AG09319 (cell line): ENCODE measurements at regions not wholly inside any gene's neighbourhood (a gene's known extent, or its start where the extent isn't known, plus 50 kb on each side); places are given as distances from the start of the nearest gene placed in this dataset.

Source experiments
- DNase-seq: peaks from one replicate; pipeline ENCODE4 v3.0.0-alpha.2; 2010; ENCODE audit warnings: low read depth; ENCODE audit errors: extremely low read depth
- TF ChIP-seq, protein P1 (sequence below): IDR thresholded peaks from 2 replicates; pipeline ENCODE4 v1.5.1; 2011; ENCODE audit warnings: low read depth, mild to moderate bottlenecking, inconsistent platforms, low read length, moderate library complexity

- no peak for DNase-seq
- TF ChIP-seq, protein P1, sequence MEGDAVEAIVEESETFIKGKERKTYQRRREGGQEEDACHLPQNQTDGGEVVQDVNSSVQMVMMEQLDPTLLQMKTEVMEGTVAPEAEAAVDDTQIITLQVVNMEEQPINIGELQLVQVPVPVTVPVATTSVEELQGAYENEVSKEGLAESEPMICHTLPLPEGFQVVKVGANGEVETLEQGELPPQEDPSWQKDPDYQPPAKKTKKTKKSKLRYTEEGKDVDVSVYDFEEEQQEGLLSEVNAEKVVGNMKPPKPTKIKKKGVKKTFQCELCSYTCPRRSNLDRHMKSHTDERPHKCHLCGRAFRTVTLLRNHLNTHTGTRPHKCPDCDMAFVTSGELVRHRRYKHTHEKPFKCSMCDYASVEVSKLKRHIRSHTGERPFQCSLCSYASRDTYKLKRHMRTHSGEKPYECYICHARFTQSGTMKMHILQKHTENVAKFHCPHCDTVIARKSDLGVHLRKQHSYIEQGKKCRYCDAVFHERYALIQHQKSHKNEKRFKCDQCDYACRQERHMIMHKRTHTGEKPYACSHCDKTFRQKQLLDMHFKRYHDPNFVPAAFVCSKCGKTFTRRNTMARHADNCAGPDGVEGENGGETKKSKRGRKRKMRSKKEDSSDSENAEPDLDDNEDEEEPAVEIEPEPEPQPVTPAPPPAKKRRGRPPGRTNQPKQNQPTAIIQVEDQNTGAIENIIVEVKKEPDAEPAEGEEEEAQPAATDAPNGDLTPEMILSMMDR: no peak
Measured at GRCh38 chr3:40642812-40643211, 118.1 kb downstream of the ZNF621 start.

DNA sequence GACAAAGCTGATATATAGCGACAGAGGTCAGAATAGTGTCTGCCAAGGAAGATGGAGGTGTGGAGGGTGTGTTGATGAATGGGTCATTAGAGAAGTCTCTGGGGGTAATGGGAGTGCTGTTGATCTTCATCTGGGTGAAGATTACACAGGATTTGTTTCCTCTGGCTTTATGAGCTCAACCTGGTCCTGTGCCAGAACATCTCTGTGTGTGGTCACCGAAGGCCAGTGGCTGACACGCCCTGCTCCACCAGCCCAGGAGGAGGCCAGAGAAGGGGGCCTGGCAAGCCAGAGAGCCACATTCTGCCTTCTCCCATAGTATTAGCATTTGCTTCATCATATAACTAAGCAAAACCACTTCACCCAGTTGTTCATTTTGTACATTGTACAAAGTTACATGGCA is 121.1 kb downstream of the ZNF621 start:
- DNase-seq: no peak
- TF ChIP-seq, protein P1: no peak

- DNase-seq: no peak
- TF ChIP-seq, protein P1: no peak
Measured at GRCh38 chr3:40649346-40649745, 124.6 kb downstream of the ZNF621 start.

- no peak for DNase-seq
- TF ChIP-seq, protein P1: no peak
Measured at GRCh38 chr3:40652072-40652471, 127.3 kb downstream of the ZNF621 start.

DNA sequence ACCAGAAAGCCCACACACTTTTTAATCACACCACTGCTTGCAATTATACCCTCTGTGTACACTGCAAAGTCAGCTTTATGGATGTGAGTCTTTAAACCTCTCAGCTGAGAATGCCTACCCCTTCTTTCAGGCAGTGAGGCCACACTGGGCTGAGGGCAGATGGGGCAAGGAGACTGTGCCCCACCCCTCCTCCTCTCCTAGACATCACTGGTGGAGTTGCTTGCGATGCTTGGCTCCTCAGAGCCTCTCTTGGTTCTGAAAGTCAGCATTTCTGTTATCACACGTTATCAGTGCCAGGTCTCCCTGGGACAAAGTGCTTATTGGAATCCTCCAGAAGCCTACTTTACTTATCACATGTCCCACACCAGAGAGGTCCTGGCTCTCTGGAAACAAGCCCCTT is 128.2 kb downstream of the ZNF621 start:
- TF ChIP-seq, protein P1: no peak
- no peak for DNase-seq

DNA sequence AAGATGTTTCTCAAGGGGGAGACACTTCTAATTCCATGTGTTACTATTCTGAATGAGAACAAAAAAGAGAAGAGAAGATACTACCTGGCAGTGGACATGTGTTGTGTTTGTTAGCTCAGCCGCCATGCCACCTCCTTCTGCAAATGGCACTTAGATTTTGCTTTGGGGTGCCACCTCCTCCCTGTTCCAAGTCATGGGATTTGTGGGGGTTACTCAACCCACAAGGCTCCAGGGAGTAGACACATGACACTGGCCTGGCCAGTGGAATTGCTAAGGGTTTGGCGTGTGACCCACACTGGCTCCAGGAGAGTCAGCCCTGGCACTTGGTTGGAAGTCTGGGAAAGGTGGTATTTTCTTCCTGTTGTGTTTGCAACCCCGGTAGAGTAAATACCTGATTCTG is 129.1 kb downstream of the ZNF621 start:
- DNase-seq: no peak
- TF ChIP-seq, protein P1: no peak

DNA sequence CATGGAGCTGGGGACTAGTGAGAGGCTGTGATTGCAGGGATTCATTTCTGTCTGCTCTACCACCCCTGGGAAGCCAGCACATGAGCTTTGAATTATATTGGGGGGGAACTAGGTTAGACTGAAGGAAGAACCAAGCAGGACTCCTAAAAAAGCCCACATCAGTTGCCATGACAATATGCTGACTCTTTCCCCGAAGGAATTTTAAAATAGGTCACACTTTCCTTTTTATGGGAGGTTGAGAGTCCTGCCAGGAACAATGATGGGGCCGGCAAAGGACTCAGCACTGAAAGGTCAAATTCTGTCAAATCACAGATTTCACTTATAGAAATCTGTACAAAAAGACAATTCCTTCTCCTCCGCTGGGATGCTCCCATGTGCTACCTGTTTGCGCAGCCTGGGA is 130.8 kb downstream of the ZNF621 start:
- no peak for DNase-seq
- TF ChIP-seq, protein P1: no peak
